ENCODE measurements at regions not wholly inside any gene's neighbourhood (a gene's known extent, or its start where the extent isn't known, plus 50 kb on each side); places are given as distances from the start of the nearest gene placed in this dataset.

GRCh38 chr11:94705419-94705818 lies 62.7 kb upstream of the AMOTL1 start:
- no peak for TF ChIP-seq ETV6 (conservative IDR thresholded peaks at IDR 0.05 in 1 of 2, IDR thresholded peaks at IDR 0.05 in 1 of 2; ENCODE audit: borderline replicate concordance in 1 of 2, low read depth in 1 of 2)
- TF ChIP-seq ZBTB33 (IDR thresholded peaks at IDR 0.05), result no peak
- TF ChIP-seq RAD21 (IDR thresholded peaks at IDR 0.05; ENCODE audit: insufficient read depth, low read depth, low read length), result no peak
- TF ChIP-seq RELA (IDR thresholded peaks at IDR 0.05; ENCODE audit: borderline replicate concordance, partially characterized antibody), result no peak
- no peak for TF ChIP-seq CBX5 (IDR thresholded peaks at IDR 0.05; ENCODE audit: low read depth)
- no peak for TF ChIP-seq MTA3 (IDR thresholded peaks at IDR 0.05; ENCODE audit: borderline replicate concordance, low read length)
- no peak for TF ChIP-seq POLR2A (IDR thresholded peaks at IDR 0.05; ENCODE audit: low read depth, low read length)
- TF ChIP-seq CHD2 (IDR thresholded peaks at IDR 0.05; ENCODE audit: borderline replicate concordance, low read depth, low read length), result no peak

Measured in GM12878 (cell line).